ENCODE measurements at regions not wholly inside any gene's neighbourhood (a gene's known extent, or its start where the extent isn't known, plus 50 kb on each side); places are given as distances from the start of the nearest gene placed in this dataset.

DNA sequence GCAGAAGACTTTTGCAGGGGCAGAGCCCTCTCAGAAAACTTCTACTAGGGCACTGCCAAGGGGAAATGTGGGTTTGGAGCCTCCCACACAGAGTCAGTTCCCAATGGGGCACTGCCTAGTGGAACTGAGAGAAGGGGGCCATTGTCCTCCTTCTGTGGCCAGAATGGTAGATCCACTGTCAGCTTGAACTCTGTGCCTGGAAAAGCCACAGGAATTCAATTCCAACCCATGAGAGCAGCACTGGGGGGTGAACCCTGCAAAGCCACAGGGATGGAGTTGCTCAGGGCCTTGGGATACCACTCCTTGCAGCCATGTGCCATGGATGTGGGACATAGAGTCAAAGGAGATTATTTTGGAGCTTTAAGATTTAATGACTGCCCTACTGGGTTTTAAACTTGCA is 262.2 kb upstream of the SEMA3C start:
- TF ChIP-seq POLR2A (IDR thresholded peaks at IDR 0.05): no peak
- TF ChIP-seq, protein P1, sequence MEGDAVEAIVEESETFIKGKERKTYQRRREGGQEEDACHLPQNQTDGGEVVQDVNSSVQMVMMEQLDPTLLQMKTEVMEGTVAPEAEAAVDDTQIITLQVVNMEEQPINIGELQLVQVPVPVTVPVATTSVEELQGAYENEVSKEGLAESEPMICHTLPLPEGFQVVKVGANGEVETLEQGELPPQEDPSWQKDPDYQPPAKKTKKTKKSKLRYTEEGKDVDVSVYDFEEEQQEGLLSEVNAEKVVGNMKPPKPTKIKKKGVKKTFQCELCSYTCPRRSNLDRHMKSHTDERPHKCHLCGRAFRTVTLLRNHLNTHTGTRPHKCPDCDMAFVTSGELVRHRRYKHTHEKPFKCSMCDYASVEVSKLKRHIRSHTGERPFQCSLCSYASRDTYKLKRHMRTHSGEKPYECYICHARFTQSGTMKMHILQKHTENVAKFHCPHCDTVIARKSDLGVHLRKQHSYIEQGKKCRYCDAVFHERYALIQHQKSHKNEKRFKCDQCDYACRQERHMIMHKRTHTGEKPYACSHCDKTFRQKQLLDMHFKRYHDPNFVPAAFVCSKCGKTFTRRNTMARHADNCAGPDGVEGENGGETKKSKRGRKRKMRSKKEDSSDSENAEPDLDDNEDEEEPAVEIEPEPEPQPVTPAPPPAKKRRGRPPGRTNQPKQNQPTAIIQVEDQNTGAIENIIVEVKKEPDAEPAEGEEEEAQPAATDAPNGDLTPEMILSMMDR (IDR thresholded peaks at IDR 0.05): no peak
